Renal cortex interstitium (tissue), 11 donors: ENCODE measurements at regions not wholly inside any gene's neighbourhood (a gene's known extent, or its start where the extent isn't known, plus 50 kb on each side); places are given as distances from the start of the nearest gene placed in this dataset.

Experiments
- DNase-seq, 11 donors: peaks; one replicate each; pipeline ENCODE4 v3.0.0-alpha.2; 2013; ENCODE audit warnings: low read depth in 9 of 11, low spot score in 4 of 11; ENCODE audit errors: extremely low read depth in 1 of 11

DNA sequence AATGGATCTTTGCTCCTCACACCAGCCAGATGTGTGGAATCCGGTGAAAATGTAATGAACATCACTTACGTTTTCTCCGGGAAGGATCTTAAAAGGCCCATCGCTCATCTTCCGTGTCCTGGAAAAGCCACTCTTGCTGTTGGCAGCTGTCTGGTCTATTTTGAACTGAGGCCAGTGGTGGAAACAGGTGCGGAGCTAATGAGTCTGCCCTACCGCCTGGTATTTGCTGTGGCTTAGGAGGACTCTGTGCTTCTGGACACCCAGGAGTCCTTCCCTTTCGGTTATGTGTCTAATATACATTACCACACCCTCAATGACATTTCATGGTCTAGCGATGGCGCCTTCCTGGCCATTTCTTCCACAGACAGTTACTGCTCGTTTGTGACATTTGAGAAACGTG lies 264.2 kb upstream of the PREP start:
- no peak for DNase-seq

DNA sequence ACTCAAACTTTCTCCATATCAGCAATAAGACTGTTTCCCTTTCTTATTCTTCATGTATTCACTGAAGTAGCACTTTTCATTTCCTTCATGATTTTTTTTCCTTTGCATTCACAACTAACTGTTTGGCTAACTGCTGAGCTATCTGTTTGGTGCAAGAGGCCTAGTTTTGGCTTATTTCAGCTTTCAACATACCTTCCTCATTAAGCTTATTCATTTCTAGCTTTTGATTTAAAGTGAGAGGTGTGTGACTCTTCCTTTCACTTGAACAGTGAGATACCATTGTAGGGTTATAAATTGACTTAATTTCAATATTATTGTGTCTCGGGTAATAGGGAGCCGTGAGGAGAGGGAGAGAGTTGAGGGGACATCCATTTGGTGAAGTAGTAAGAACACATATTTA lies 262.0 kb upstream of the PREP start:
- DNase-seq = no peak

DNA sequence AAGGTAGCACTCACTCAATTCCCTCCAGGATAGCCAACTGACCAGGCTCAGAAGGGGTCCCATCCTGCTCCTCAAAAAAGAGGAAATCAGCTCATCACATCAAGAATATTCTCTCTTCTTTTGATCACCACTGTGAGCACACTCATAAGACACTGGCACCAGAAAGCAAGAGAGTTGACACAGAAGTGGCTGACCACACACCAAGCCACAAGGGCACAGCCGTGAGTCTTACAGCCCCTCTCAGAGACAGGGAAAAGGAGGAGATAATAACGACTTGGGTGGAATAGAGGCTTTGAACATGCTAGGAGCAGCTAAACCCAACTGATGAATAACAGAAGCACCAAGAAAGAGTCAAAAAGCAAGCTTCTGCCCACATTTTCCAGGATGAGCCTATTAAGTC lies 249.1 kb upstream of the PREP start:
- no peak for DNase-seq

DNA sequence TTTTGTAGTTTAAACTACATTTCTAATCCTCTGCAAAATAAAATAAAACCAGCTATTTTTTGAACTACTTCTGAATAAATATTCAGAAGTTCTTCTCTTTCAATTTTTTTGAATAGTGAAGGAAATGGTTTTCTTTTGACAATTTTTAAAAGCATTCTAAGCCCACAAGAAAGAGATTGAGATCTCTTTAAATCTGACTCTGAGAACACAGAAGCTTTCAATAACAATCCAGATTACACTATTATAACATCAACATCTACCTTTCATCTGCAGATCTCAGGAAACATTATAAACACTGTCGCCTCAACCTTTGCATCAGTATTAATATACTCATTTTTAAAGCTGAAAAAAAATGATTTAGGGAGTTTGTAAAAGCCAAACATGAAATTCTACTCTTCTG lies 247.5 kb upstream of the PREP start:
- DNase-seq = no peak

DNA sequence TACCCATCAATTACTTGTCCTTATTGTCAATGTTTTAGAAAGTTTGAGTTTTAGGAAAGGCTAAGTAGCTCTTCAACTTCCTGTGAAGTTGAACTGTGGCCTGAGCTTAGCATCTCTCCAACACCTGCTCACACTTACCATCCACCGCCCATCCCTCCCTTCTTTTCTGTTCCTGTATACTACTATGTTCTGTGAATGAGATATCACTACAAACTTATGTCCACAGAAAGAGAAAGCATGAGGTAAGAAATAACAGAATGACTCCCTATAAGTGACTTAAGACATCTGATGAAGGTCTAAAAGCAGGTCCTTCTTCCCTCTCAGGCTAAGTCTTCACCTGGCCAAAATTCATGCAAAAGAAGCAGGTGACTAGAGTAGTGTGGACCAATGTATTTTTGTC lies 246.3 kb upstream of the PREP start:
- no peak for DNase-seq

DNA sequence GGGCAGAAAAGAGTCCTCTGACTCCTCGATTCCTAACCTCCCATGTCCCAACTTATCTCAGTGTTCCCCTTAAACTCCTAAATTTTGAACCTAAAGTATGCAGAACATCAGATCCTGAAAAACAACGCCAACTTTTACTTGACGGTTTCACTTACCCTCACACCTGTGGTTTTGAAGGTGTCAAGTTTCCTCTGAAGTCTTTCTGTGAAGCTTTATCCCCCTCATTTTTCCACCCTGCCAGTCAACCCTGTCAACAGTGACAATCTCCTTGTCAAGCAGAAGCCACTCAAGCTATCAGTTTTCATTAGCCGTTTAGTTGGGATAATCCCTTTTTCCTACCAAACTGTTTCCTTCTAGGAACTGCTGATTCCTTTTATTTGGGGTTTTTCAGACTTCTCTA lies 245.4 kb upstream of the PREP start:
- no peak for DNase-seq

DNA sequence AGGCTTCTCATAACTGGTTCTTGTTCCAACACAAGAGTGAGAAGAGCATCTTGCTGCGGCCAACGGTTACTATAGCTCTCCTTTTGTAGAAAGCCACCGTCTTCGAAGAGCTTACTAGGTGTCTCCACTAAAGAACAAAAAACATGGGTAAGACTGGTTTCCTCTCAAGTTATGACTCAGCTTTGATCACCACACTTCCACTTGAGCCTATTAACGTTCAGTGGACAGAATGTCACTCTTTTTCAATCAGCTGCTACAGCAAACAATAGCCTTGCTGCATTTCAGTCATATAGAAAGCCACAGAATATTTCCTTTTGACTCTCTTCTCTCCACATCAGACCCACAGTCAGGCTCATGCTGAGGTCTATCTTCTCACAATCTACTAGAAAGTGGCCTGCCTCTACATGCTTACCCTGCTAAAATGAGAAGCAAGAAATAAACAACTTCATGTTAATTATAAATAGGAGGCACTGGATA lies 243.5 kb upstream of the PREP start:
- no peak for DNase-seq

DNA sequence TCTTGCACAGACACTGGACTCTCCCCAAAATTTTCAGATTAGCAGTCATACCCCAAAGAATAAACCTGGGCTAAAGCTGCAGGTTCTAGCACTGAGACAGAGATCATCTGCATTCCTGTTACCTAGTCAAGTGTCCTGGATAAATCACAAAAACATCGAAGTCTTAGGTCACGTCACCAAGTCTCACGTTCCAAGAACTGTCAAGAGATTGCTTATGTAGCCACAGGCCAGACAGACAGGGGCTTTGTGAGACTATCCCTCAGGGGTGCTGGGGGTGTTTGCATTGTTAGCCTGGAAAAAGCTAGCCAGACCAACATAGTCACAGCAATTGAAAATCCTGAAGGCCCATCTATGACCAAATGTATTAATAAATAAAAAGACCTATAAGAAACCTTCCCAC lies 243.1 kb upstream of the PREP start:
- DNase-seq = no peak

DNA sequence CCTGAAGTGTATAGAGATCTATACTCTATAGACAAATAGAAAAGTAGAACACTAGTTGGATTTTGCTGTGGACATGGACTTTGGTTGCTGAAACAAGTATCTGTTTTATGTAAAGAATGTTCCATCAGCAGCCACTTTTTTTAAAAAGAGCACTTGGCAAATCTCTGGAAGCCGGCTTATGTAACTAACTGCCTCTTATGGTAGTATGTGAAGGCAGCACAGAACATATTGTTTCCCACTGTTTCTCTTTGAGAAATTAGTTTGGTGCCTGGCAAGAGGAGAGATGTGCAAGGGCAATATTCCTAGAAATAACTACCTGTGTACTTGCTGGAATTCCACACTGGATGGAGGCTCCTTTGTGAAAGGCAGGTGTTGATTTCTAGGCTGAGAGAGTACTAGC lies 242.3 kb upstream of the PREP start:
- DNase-seq = no peak

DNA sequence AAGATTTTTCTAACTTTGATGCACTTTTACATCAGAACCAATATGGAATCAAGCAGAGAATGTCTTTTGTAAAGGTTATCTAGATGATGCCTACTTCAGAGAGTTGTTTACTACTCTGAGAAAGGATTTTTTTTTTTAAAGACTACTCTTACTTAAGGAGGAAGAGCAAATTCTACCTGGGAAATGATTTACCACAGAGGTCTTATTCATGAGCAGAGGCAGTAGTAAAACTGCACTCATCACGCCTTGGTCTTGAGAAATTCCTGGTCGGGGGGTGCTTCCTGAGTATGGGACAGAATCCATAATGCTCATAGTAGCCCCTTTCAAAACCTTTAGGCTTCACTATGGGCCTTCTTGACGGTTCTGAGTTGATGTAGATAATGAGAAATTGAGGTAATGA lies 241.8 kb upstream of the PREP start:
- DNase-seq = peak in 1 of 11 donors; percentile 7

DNA sequence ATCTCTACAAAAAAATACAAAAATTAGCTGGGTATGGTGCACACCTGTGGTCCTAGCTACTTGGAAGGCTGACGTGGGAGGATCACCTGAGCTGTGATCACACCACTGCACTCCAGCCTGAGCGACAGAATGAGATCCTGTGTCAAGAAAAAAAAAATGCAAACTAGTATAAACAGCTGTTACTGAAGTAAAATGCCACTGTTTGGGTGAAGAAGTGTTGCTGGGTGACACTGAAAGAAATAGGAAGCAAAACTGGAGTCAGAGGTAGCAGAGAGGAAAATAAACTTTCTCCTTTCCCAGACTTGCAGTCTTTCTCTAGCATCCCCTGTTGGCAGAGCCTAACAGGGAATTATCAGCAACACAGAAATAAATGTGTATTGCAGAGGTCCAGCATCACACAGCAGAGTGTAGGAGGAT lies 241.2 kb upstream of the PREP start:
- no peak for DNase-seq

DNA sequence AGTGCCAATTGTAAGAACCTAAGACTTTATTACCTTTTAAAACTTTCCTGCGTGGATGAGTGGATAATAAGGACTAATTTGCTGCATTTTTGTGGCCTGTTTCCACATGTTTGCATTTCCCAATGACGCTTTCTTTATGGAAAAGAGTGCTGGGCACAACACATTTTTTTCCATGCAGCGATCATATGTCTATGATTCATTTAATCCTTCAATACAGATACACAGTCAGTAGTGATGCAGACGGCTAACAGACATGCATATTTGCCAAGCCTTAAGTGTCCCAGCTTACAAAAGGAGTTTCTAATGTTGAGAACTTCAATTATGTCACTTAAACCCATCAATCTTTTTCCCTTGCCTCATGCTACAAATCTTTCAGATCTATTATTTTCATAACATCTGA lies 239.8 kb upstream of the PREP start:
- no peak for DNase-seq

DNA sequence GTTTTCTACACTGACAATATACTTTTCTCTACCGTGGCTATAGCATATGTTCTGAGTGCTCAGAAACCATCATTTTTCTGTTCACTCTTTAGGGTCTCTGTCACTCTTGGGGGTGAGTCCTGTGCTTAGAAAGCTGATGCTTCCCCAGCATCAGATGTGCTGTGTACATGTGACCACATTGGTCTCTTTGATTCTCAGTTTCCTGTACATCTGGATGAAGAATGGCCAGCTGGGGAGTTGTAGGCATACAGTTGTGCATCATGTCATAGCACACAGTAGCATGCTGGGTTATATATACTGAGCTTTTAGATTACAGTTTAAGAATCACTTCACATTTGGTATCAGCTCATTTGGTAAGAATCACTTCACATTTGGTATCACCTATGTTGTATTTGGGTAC lies 238.6 kb upstream of the PREP start:
- no peak for DNase-seq

DNA sequence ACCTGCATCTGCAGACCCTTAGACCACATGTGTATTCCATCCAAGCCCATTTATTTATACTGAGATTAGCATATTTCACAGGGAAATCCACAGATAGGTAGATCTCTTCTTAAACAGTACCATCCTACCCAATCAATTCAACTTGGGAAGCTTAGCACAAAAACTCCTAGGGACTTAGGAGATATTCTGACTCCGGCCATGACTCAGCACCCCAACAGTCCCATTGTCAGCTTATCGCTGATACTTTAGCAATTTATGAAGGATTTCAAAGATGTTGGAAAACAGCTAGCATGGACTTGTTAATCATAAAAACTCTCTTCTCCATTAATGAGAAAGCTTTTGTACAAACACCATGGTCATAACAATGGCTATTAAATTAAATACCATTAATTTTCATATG lies 236.2 kb upstream of the PREP start:
- no peak for DNase-seq

DNA sequence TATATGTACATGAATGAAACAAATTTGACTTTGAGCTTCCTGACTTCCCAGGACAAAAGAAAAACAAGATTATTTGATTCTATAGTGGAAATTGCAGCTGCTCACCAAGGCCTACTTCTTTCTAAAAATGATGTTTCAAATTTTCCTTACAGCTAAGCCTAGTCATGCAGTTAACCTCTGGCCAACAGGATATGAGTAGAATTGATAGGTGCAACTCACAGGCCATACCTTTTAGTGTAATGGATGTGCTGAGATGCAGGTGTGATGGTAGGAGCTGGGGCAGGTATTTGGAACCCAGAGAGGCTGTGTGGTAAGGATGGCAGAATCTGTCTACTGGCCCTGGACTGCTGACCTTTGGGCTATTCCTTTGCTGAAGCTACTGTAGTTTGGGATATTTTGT lies 230.9 kb upstream of the PREP start:
- DNase-seq = no peak

DNA sequence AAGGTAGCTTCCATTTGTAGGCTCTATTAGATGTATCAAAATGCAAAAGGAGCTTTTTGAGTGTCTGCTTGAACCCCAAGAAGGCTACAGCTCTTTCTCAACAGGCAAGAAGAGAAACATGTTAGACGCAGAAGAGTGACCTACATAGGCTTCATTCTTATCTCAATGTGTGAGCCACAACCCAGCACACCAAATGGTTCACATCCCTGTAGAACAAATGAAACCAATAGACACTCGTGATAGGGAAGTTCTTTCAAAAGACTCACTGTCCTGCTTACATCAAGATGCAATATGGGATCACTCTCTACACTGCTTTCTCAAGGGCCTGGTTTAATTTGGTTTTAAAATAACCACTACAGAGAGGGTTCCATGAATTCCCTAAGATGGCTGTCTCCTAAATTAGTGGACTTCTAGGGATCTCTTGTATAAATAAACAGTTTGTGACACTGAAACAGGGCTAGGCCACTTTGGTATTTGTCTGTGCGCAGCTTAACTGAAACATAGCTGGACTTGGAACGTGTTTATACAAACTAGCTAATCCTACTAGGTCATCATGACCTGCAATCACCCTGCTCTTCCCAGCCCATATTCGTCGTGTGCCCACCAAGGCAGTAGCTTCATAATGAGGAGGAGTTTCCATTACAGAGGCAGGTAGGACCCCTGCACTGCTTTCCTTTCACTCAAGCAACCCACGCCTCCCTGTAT lies 225.4 kb upstream of the PREP start:
- no peak for DNase-seq

DNA sequence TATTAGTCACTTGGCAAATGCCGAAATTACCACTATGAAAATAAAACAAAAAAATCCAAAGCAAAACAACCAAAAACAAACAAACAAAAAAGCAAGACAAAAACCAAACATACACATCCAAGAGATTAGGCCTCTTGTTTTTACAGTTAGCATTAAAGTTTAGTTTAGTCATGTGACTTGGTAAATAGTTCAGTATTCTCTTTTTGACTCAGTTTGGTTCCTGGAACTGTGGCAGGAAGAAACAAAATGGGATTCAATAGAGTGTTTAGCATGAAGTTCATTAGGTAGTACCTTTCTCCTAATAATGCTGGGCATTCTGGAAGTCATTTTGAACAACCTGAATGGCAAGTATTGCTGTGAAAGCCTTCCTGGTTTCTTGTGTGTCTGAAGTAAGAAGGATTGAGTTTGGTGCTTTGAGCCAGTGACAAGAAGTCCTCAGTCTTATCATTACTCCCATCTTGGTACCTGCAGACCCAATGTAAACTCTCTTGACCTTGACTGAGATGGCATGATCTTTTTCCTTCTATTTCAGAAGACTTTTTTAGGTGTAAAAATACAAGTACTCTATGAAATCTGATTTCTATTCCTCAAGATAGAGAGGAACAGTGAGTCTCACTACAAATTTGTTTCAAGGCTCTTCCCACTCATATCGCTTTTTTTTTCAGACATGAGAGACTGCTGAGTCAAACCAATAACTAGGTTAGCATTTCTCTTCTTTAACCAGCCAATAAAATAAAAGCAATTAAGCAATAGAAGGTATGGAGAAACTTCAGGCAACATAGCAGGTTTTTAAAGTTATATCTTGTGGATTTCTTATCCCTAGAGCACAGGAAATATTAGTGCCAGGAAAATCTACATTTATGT lies 223.6 kb upstream of the PREP start:
- no peak for DNase-seq

DNA sequence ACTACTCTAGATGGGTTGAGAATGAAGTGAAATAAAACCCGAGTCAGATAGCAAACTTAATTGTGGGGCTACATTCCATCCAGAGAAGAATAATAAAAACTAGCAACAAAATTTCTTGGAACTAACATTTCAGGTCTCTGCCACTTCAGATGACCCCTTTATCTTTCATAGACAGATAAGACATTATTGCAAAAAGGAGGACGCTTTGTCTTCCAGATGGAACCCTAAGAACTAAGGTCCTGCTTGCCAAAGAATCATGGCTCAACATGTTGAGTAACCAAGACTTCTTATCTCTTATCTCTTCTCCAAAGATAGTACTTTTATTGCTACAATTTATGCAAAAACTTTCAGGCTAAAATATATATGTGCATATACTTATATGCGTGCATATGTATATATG lies 221.1 kb upstream of the PREP start:
- no peak for DNase-seq

DNA sequence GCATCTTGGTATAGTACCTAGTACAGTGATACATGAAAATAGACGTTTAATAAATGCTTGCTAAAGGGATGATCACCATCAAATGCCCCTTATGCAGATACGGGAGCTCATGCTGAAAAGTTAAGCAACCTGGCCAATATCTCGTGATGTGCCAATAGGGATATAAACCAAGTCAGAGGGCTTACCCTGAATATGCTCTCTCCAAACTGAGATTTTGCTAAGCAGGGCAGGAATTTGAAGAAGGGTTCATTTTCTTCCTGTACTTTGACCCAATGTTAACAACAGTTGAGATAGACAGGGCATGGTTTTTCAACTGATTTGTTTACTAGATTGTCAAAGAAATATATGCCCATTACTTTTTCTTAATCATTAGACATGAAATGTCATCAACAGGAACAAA lies 219.3 kb upstream of the PREP start:
- DNase-seq = no peak

DNA sequence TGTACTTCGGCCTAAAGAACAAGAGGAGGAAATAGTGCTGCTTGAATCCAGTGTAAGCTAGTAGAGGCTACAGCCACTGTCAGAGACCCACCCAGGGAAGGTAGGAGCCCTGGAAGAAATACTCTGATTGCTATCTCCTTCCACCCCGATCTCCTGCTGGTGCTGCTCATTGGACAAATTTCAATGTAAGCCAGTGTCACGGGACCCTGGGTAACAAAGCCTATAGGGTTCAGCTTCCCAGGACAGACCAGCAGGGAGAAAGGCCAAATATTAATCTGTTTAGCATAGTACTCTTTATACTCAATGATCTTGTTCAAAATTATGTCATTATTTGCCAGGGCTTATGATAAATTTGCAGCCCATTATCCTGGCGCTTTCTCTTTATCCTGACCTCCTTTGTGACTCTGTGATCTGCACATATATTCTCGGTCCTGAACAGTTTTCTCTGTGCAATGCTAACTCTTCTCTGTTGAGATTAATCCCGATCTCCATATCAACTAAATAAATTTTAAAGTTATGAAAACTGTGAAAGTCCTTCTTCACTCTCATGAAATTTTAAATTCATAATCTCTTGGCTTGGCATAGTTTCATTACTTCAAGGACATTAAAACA lies 218.8 kb upstream of the PREP start:
- DNase-seq = no peak
